Activated CD4-positive, alpha-beta T cell treated with anti-CD3 and anti-CD28 coated beads, Interleukin-2, amount 10 ng/mL, durations not matched to agents 24 days and 14 days (primary cell): ENCODE measurements at regions not wholly inside any gene's neighbourhood (a gene's known extent, or its start where the extent isn't known, plus 50 kb on each side); places are given as distances from the start of the nearest gene placed in this dataset.
"Not testable (repeated sequence)": the region's sequence is repeated elsewhere in the genome, so short reads cannot be mapped to it uniquely, and the experiment has no call there.

Experiments
- DNase-seq: peaks from one replicate; pipeline ENCODE4 v3.0.0; 2022
- H3K27ac Mint-ChIP-seq: one replicate; pipeline ENCODE4 v1.8.0; 2022; ENCODE audit warnings: mild to moderate bottlenecking, mixed read lengths
- H3K27me3 Mint-ChIP-seq: one replicate; pipeline ENCODE4 v1.8.0; 2022; ENCODE audit warnings: mixed read lengths
- H3K36me3 Mint-ChIP-seq: one replicate; pipeline ENCODE4 v1.8.0; 2022; ENCODE audit warnings: low read depth, mild to moderate bottlenecking, mixed read lengths
- H3K4me1 Mint-ChIP-seq: one replicate; pipeline ENCODE4 v1.8.0; 2021; ENCODE audit warnings: mixed read lengths
- H3K4me3 Mint-ChIP-seq: one replicate; pipeline ENCODE4 v1.8.0; 2022; ENCODE audit warnings: mild to moderate bottlenecking, moderate library complexity, mixed read lengths
- H3K9me3 Mint-ChIP-seq: one replicate; pipeline ENCODE4 v1.8.0; 2021; ENCODE audit warnings: mixed read lengths
- intact Hi-C: fragments of 100-400 bp; cut with micrococcal nuclease; formaldehyde crosslinking; loops from one replicate; pipeline ENCODE4 v1.15.1; 2023

GRCh38 chr4:131337936-131338335, 1811.2 kb upstream of the PCDH10 start:
- DNase-seq, result no peak
- Mint-ChIP-seq H3K9me3 (no peaks in the 10 kb centered on the region), H3K27me3 (no peaks in the 10 kb centered on the region), H3K36me3 (no peaks in the 10 kb centered on the region), H3K4me3 (no peak overlapping the region), H3K4me1 (no peaks in the 10 kb centered on the region), H3K27ac (no peak overlapping the region)
- intact Hi-C loops, result no loop called here

- Mint-ChIP-seq H3K36me3 (no peaks in the 10 kb centered on the region), H3K9me3 (no peaks in the 10 kb centered on the region), H3K4me3 (no peak overlapping the region), H3K27me3 (no peaks in the 10 kb centered on the region), H3K27ac (no peak overlapping the region), H3K4me1 (no peaks in the 10 kb centered on the region)
- intact Hi-C loops, result no loop called here
- DNase-seq, result no peak
These were observed 1810.0 kb upstream of the PCDH10 start for GRCh38 chr4:131339137-131339536.

GRCh38 chr4:131344761-131345160, 1804.3 kb upstream of the PCDH10 start:
- Mint-ChIP-seq H3K9me3 (no peaks in the 10 kb centered on the region), H3K4me1 (no peaks in the 10 kb centered on the region), H3K27me3 (no peaks in the 10 kb centered on the region), H3K36me3 (no peaks in the 10 kb centered on the region), H3K4me3 (no peak overlapping the region), H3K27ac (no peak overlapping the region)
- no peak for DNase-seq
- intact Hi-C loops, result no loop called here

- no peak overlapping the region for H3K27ac Mint-ChIP-seq
- no peaks in the 10 kb centered on the region for H3K27me3 Mint-ChIP-seq
- H3K36me3 Mint-ChIP-seq, result no peaks in the 10 kb centered on the region
- no peak for DNase-seq
- H3K9me3 Mint-ChIP-seq, result no peaks in the 10 kb centered on the region
- H3K4me3 Mint-ChIP-seq, result no peak overlapping the region
- intact Hi-C loops, result no loop called here
- H3K4me1 Mint-ChIP-seq, result no peaks in the 10 kb centered on the region
These were observed 1801.3 kb upstream of the PCDH10 start for GRCh38 chr4:131347816-131348215.

GRCh38 chr4:131348263-131348662, 1800.8 kb upstream of the PCDH10 start:
- H3K9me3 Mint-ChIP-seq, result no peaks in the 10 kb centered on the region
- H3K27me3 Mint-ChIP-seq, result no peaks in the 10 kb centered on the region
- H3K4me1 Mint-ChIP-seq, result no peaks in the 10 kb centered on the region
- no peak overlapping the region for H3K27ac Mint-ChIP-seq
- intact Hi-C loops, result no loop called here
- no peak overlapping the region for H3K4me3 Mint-ChIP-seq
- no peak for DNase-seq
- no peaks in the 10 kb centered on the region for H3K36me3 Mint-ChIP-seq

- H3K27me3 Mint-ChIP-seq, intact Hi-C loops, DNase-seq, H3K4me3 Mint-ChIP-seq, H3K4me1 Mint-ChIP-seq, H3K36me3 Mint-ChIP-seq, H3K27ac Mint-ChIP-seq, H3K9me3 Mint-ChIP-seq: not testable (repeated sequence)
These were observed 1796.7 kb upstream of the PCDH10 start for GRCh38 chr4:131352371-131352770.

- H3K27me3 Mint-ChIP-seq, result no peaks in the 10 kb centered on the region
- H3K36me3 Mint-ChIP-seq, result no peaks in the 10 kb centered on the region
- H3K9me3 Mint-ChIP-seq, result no peaks in the 10 kb centered on the region
- H3K27ac Mint-ChIP-seq, result no peak overlapping the region
- DNase-seq, result no peak
- H3K4me1 Mint-ChIP-seq, result no peaks in the 10 kb centered on the region
- intact Hi-C loops, result no loop called here
- H3K4me3 Mint-ChIP-seq, result no peak overlapping the region
These were observed 1782.4 kb upstream of the PCDH10 start for GRCh38 chr4:131366714-131367113.

GRCh38 chr4:131367441-131367840, 1781.7 kb upstream of the PCDH10 start:
- Mint-ChIP-seq H3K4me1 (no peaks in the 10 kb centered on the region), H3K36me3 (no peaks in the 10 kb centered on the region), H3K27ac (no peak overlapping the region), H3K27me3 (no peaks in the 10 kb centered on the region), H3K9me3 (no peaks in the 10 kb centered on the region), H3K4me3 (no peak overlapping the region)
- intact Hi-C loops, result no loop called here
- no peak for DNase-seq

- Mint-ChIP-seq H3K9me3 (no peaks in the 10 kb centered on the region), H3K4me1 (no peaks in the 10 kb centered on the region), H3K27me3 (no peaks in the 10 kb centered on the region), H3K36me3 (no peaks in the 10 kb centered on the region), H3K27ac (no peak overlapping the region), H3K4me3 (no peak overlapping the region)
- intact Hi-C loops, result no loop called here
- DNase-seq, result no peak
These were observed 1778.2 kb upstream of the PCDH10 start for GRCh38 chr4:131370846-131371245.

GRCh38 chr4:131381055-131381454, 1768.0 kb upstream of the PCDH10 start:
- H3K27ac Mint-ChIP-seq, result no peak overlapping the region
- H3K4me3 Mint-ChIP-seq, result no peak overlapping the region
- intact Hi-C loops, result no loop called here
- no peaks in the 10 kb centered on the region for H3K27me3 Mint-ChIP-seq
- no peak for DNase-seq
- H3K36me3 Mint-ChIP-seq, result no peaks in the 10 kb centered on the region
- H3K4me1 Mint-ChIP-seq, result no peaks in the 10 kb centered on the region
- H3K9me3 Mint-ChIP-seq, result peaks cover 3% of the 10 kb centered on the region

- no peak for DNase-seq
- no peaks in the 10 kb centered on the region for H3K27me3 Mint-ChIP-seq
- intact Hi-C loops, result no loop called here
- H3K4me3 Mint-ChIP-seq, result no peak overlapping the region
- H3K36me3 Mint-ChIP-seq, result no peaks in the 10 kb centered on the region
- H3K9me3 Mint-ChIP-seq, result peaks cover 6% of the 10 kb centered on the region
- H3K4me1 Mint-ChIP-seq, result no peaks in the 10 kb centered on the region
- no peak overlapping the region for H3K27ac Mint-ChIP-seq
These were observed 1766.3 kb upstream of the PCDH10 start for GRCh38 chr4:131382839-131383238.

- intact Hi-C loops, result no loop called here
- H3K9me3 Mint-ChIP-seq, result peaks cover 6% of the 10 kb centered on the region
- no peak for DNase-seq
- H3K4me3 Mint-ChIP-seq, result no peak overlapping the region
- no peaks in the 10 kb centered on the region for H3K4me1 Mint-ChIP-seq
- H3K27me3 Mint-ChIP-seq, result no peaks in the 10 kb centered on the region
- no peak overlapping the region for H3K27ac Mint-ChIP-seq
- H3K36me3 Mint-ChIP-seq, result no peaks in the 10 kb centered on the region
These were observed 1760.8 kb upstream of the PCDH10 start for GRCh38 chr4:131388277-131388676.

- H3K9me3 Mint-ChIP-seq, result peaks cover 5% of the 10 kb centered on the region
- no peaks in the 10 kb centered on the region for H3K27me3 Mint-ChIP-seq
- no peak overlapping the region for H3K27ac Mint-ChIP-seq
- H3K4me1 Mint-ChIP-seq, result no peaks in the 10 kb centered on the region
- no peak for DNase-seq
- no peak overlapping the region for H3K4me3 Mint-ChIP-seq
- no peaks in the 10 kb centered on the region for H3K36me3 Mint-ChIP-seq
- intact Hi-C loops, result no loop called here
These were observed 1741.0 kb upstream of the PCDH10 start for GRCh38 chr4:131408102-131408501.

- no peak overlapping the region for H3K27ac Mint-ChIP-seq
- intact Hi-C loops, result no loop called here
- H3K9me3 Mint-ChIP-seq, result peaks cover 9% of the 10 kb centered on the region
- no peaks in the 10 kb centered on the region for H3K27me3 Mint-ChIP-seq
- H3K4me3 Mint-ChIP-seq, result no peak overlapping the region
- no peak for DNase-seq
- H3K36me3 Mint-ChIP-seq, result no peaks in the 10 kb centered on the region
- no peaks in the 10 kb centered on the region for H3K4me1 Mint-ChIP-seq
These were observed 1737.7 kb upstream of the PCDH10 start for GRCh38 chr4:131411393-131411792.

- intact Hi-C loops, result no loop called here
- no peaks in the 10 kb centered on the region for H3K36me3 Mint-ChIP-seq
- no peak overlapping the region for H3K4me3 Mint-ChIP-seq
- H3K9me3 Mint-ChIP-seq, result peaks cover 4% of the 10 kb centered on the region
- H3K27me3 Mint-ChIP-seq, result no peaks in the 10 kb centered on the region
- H3K27ac Mint-ChIP-seq, result no peak overlapping the region
- no peak for DNase-seq
- H3K4me1 Mint-ChIP-seq, result no peaks in the 10 kb centered on the region
These were observed 1729.9 kb upstream of the PCDH10 start for GRCh38 chr4:131419147-131419546.
